OCI-LY1 (cell line): ENCODE measurements at regions not wholly inside any gene's neighbourhood (a gene's known extent, or its start where the extent isn't known, plus 50 kb on each side); places are given as distances from the start of the nearest gene placed in this dataset.
"Not testable (repeated sequence)": the region's sequence is repeated elsewhere in the genome, so short reads cannot be mapped to it uniquely, and the experiment has no call there.

Experiments
- H2AFZ ChIP-seq: fragments of 200-600 bp; sonication (generic), shearing (Covaris generic); 2 replicates; pipeline ENCODE4 v1.6.0; 2014; ENCODE audit warnings: antibody characterized with exemption, mild to moderate bottlenecking, low read length
- H3F3A ChIP-seq: fragments of 200-600 bp; sonication (generic), shearing (Covaris generic); 2 replicates; pipeline ENCODE4 v1.6.0; 2014; ENCODE audit warnings: mild to moderate bottlenecking, antibody characterized with exemption, low read length, moderate library complexity; ENCODE audit not compliant: insufficient read depth
- H3K27ac ChIP-seq: fragments of 200-600 bp; sonication (generic); 2 replicates; pipeline ENCODE4 v1.5.1; 2014; ENCODE audit warnings: low read length, mixed run types, mild to moderate bottlenecking, low read depth; ENCODE audit not compliant: poor library complexity, severe bottlenecking
- H3K27me3 ChIP-seq: fragments of 200-600 bp; sonication (generic); 2 replicates; pipeline ENCODE4 v1.6.0; 2014; ENCODE audit warnings: antibody characterized with exemption, mild to moderate bottlenecking, low read length, moderate library complexity; ENCODE audit not compliant: insufficient read depth
- H3K36me3 ChIP-seq: fragments of 200-600 bp; sonication (generic); 2 replicates; pipeline ENCODE4 v1.6.1; 2014; ENCODE audit warnings: mild to moderate bottlenecking, antibody characterized with exemption, low read length, moderate library complexity, mixed read lengths; ENCODE audit not compliant: insufficient read depth
- H3K4me1 ChIP-seq: fragments of 200-600 bp; sonication (generic); 2 replicates; pipeline ENCODE4 v1.5.1; 2014; ENCODE audit warnings: mild to moderate bottlenecking, low read length, moderate library complexity; ENCODE audit not compliant: insufficient read depth, severe bottlenecking
- H3K4me2 ChIP-seq: fragments of 200-600 bp; sonication (generic), shearing (Covaris generic); 2 replicates; pipeline ENCODE4 v1.6.1; 2014; ENCODE audit warnings: low read length
- H3K4me3 ChIP-seq: fragments of 200-600 bp; sonication (generic); 2 replicates; pipeline ENCODE4 v1.5.1; 2014; ENCODE audit warnings: low read length, low read depth, mild to moderate bottlenecking, mixed read lengths; ENCODE audit not compliant: poor library complexity, severe bottlenecking
- H3K79me2 ChIP-seq: fragments of 200-600 bp; shearing (Covaris generic); 2 replicates; pipeline ENCODE4 v1.6.1; 2016; ENCODE audit warnings: mixed run types, low read length, mixed read lengths; ENCODE audit not compliant: insufficient read depth
- H3K9ac ChIP-seq: fragments of 200-600 bp; sonication (generic), shearing (Covaris generic); 2 replicates; pipeline ENCODE4 v1.6.1; 2014; ENCODE audit warnings: mild to moderate bottlenecking, low read length, mixed read lengths
- H3K9me2 ChIP-seq: fragments of 200-600 bp; sonication (generic), shearing (Covaris generic); 2 replicates; pipeline ENCODE4 v1.6.1; 2014; ENCODE audit warnings: low read depth, mild to moderate bottlenecking, low read length, mixed read lengths
- H3K9me3 ChIP-seq: fragments of 200-600 bp; shearing (Covaris generic); 2 replicates; pipeline ENCODE4 v1.6.1; 2014; ENCODE audit warnings: low read length, mixed read lengths
- H4K20me1 ChIP-seq: fragments of 200-600 bp; sonication (generic), shearing (Covaris generic); 2 replicates; pipeline ENCODE4 v1.6.0; 2016; ENCODE audit warnings: mild to moderate bottlenecking, low read length; ENCODE audit not compliant: insufficient read depth
- EZH2 ChIP-seq: fragments of 200-600 bp; sonication (generic), shearing (Covaris generic); IDR thresholded peaks from 2 replicates; pipeline ENCODE4 v1.8.0; 2017; ENCODE audit warnings: borderline replicate concordance, mixed run types, mild to moderate bottlenecking, antibody characterized with exemption, low read length, moderate library complexity, mixed read lengths
- TF ChIP-seq, protein P1 (sequence below): fragments of 200-600 bp; sonication (generic), shearing (Covaris generic); IDR thresholded peaks from 2 replicates; pipeline ENCODE4 v1.5.1; 2017; ENCODE audit warnings: mild to moderate bottlenecking, antibody characterized with exemption, low read length, moderate library complexity, mixed read lengths

DNA sequence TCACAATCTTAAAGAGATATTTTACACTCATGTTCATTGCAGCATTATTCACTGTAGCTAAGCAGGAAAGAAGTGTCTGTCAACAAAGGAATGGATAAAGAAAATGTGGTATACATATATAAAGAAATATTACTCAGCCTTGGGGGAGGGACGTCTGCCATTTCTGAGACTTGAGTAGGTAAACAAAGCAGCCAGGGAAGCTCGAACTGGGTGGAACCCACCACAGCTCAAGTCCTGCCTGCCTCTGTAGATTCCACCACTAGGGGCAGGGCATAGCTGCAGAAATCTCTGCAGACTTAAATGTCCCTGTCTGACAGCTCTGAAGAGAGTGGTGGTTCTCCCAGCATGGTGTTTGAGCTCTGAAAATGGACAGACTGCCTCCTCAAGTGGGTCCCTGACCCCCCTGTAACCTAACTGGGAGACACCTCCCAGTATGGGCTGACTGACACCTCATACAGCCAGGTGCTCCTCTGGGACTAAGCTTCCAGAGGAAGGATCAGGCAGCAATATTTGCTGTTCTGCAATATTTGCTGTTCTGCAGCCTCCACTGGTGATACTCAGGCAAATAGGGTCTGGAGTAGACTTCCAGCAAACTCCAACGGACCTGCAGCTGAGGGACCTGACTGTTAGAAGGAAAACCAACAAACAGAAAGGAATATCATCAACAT is 183.3 kb upstream of the SSTR4 start:
- H3K79me2 ChIP-seq, H3K9me3 ChIP-seq, H3K9ac ChIP-seq, H3K4me3 ChIP-seq, H3K9me2 ChIP-seq, H3K4me2 ChIP-seq, H3F3A ChIP-seq, H3K27me3 ChIP-seq, H4K20me1 ChIP-seq, H3K27ac ChIP-seq, H3K36me3 ChIP-seq, H3K4me1 ChIP-seq, H2AFZ ChIP-seq: not testable (repeated sequence)
- TF ChIP-seq, protein P1, sequence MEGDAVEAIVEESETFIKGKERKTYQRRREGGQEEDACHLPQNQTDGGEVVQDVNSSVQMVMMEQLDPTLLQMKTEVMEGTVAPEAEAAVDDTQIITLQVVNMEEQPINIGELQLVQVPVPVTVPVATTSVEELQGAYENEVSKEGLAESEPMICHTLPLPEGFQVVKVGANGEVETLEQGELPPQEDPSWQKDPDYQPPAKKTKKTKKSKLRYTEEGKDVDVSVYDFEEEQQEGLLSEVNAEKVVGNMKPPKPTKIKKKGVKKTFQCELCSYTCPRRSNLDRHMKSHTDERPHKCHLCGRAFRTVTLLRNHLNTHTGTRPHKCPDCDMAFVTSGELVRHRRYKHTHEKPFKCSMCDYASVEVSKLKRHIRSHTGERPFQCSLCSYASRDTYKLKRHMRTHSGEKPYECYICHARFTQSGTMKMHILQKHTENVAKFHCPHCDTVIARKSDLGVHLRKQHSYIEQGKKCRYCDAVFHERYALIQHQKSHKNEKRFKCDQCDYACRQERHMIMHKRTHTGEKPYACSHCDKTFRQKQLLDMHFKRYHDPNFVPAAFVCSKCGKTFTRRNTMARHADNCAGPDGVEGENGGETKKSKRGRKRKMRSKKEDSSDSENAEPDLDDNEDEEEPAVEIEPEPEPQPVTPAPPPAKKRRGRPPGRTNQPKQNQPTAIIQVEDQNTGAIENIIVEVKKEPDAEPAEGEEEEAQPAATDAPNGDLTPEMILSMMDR, result peak; percentile 1; the same call in 1 of the 2 replicates

DNA sequence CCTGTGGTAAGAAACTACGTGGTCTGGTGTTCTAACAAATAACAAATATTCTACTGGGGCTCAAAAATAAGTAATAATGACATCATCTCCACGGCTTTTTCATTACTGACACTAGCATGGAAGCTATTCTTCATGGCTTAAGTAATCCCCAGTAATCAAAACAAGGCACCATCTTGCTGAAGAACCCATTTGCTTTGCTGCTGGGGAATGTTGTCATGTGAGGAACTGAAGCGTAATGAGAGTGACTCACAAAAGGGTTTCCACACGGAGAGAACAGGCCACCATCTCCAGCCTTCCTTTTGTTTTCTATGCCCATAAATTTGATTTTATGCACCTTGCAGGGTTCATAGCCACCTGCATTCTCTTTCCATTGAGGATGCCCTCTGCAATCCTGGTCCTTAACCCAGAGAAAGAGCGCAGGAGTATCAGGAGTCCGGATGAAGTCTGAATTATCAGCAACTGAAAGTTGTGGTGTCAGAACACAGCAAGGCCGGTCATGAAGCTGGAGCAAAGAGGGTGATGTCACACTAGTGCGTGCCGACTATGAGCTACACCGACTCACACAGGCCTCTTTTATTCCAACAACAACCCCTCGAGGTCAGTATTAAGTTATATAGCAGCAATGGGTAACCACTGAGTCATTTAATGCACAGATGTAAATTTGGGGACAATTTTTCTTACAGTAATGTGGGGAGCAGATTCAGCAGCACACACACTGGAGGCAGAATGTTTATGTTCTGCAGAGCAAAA is 173.7 kb upstream of the SSTR4 start:
- H4K20me1 ChIP-seq, result no peaks in the 10 kb centered on the region
- no peak for TF ChIP-seq EZH2
- TF ChIP-seq, protein P1, result no peak
- H3K9me3 ChIP-seq, result no peaks in the 10 kb centered on the region
- no peak overlapping the region for H2AFZ ChIP-seq
- H3K27me3 ChIP-seq, result no peaks in the 10 kb centered on the region
- no peaks in the 10 kb centered on the region for H3K36me3 ChIP-seq
- no peaks in the 10 kb centered on the region for H3K9me2 ChIP-seq
- H3K4me1 ChIP-seq, result no peaks in the 10 kb centered on the region
- no peak overlapping the region for H3K27ac ChIP-seq
- no peak overlapping the region for H3K9ac ChIP-seq
- no peak overlapping the region for H3K4me2 ChIP-seq
- H3K4me3 ChIP-seq, result no peak overlapping the region
- no peaks in the 10 kb centered on the region for H3K79me2 ChIP-seq
- no peaks in the 10 kb centered on the region for H3F3A ChIP-seq

GRCh38 chr20:22861990-22862389 is 173.1 kb upstream of the SSTR4 start:
- Histone ChIP-seq H3K4me1 (no peaks in the 10 kb centered on the region), H4K20me1 (no peaks in the 10 kb centered on the region), H3K27ac (no peak overlapping the region), H3K27me3 (no peaks in the 10 kb centered on the region), H3K4me2 (no peak overlapping the region), H2AFZ (no peak overlapping the region), H3K79me2 (no peaks in the 10 kb centered on the region), H3K9me2 (no peaks in the 10 kb centered on the region), H3K36me3 (no peaks in the 10 kb centered on the region), H3K9ac (no peak overlapping the region), H3K9me3 (no peaks in the 10 kb centered on the region), H3K4me3 (no peak overlapping the region), H3F3A (no peaks in the 10 kb centered on the region)
- no peak for TF ChIP-seq EZH2
- TF ChIP-seq, protein P1, result no peak
